B cell (primary cell): ENCODE measurements at regions not wholly inside any gene's neighbourhood (a gene's known extent, or its start where the extent isn't known, plus 50 kb on each side); places are given as distances from the start of the nearest gene placed in this dataset.

Experiments
- CTCF ChIP-seq: fragments of 200-600 bp; IDR thresholded peaks from one replicate; pipeline ENCODE4 v1.8.0; 2022; ENCODE audit warnings: antibody characterized with exemption, mild to moderate bottlenecking
- EZH2 ChIP-seq: IDR thresholded peaks from 2 replicates; pipeline ENCODE4 v1.6.1; 2012; ENCODE audit warnings: borderline replicate concordance, low read depth, mild to moderate bottlenecking, moderate library complexity, low read length; ENCODE audit not compliant: insufficient read depth, poor library complexity, severe bottlenecking

GRCh38 chr18:78396756-78397155, 582.9 kb upstream of the SALL3 start:
- TF ChIP-seq CTCF = no peak
- no peak for TF ChIP-seq EZH2
